ENCODE measurements at regions not wholly inside any gene's neighbourhood (a gene's known extent, or its start where the extent isn't known, plus 50 kb on each side); places are given as distances from the start of the nearest gene placed in this dataset.
A peak's percentile ranks its signal among the peaks of the same experiment; 100 is the strongest.

DNA sequence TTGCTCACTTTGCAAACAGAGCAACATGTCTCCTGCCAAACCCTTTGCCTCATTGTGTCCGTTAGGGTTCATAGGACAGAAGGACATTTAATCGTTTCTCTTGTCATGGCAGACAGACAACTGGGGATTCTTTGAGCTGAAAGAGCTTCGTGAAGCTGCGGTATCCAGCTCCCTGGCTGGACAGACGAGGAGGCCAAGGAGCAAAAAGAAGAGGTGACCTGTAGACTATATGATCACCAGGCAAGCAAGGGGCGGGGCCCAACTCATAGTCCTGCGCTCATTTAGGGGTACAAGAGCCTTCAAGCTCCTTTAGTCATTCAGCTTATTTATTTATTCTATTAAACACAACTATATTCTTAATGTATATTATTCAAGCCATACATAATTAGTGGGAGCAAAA lies 66.8 kb upstream of the VRK1 start:
- DNase-seq (ENCODE audit: low read depth): no peak
- Histone ChIP-seq H3K27me3 (replicated peaks; ENCODE audit: control insufficient read depth, insufficient read depth, low read length) (peaks cover 58% of the 10 kb centered on the region), H3K9ac (ENCODE audit: low read length) (no peak overlapping the region), H3K4me3 (ENCODE audit: low read length) (no peak overlapping the region), H3K36me3 (ENCODE audit: control insufficient read depth, insufficient read depth, low read length, severe bottlenecking) (no peaks in the 10 kb centered on the region), H3K9me3 (ENCODE audit: control insufficient read depth, low read length) (no peaks in the 10 kb centered on the region), H3K4me1 (ENCODE audit: control insufficient read depth, insufficient read depth, low read length) (no peaks in the 10 kb centered on the region)

DNA sequence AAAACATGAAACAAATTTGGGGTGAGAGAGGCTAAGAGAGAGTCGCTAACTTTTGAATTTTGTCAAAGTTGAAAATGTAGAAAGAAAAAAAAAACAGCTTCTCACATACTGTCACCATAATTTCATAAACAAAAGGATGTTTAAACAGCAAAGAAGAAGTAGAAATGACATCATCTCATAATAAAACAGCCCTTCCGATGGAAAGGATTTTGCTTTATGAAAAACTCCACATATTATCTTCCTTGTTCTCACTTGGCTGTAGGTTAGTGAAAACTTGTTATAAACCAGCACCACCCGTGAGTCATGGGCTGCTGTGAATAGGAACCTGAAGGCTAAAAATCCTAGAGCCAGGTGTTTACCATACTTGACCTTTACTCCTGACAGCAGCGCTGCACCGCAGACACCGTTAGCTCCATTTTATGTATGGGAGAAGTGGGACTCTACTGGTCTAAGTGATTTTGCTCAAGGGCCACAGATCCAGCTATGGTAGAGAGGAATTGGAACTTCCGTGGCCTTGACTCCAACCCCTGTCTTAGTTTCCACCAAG lies 63.0 kb upstream of the VRK1 start:
- H3K9ac ChIP-seq (ENCODE audit: low read length): no peak overlapping the region
- no peak for DNase-seq (ENCODE audit: low read depth)
- no peak overlapping the region for H3K4me3 ChIP-seq (ENCODE audit: low read length)
- no peaks in the 10 kb centered on the region for H3K9me3 ChIP-seq (ENCODE audit: control insufficient read depth, low read length)
- H3K4me1 ChIP-seq (ENCODE audit: control insufficient read depth, insufficient read depth, low read length): no peaks in the 10 kb centered on the region
- H3K36me3 ChIP-seq (ENCODE audit: control insufficient read depth, insufficient read depth, low read length, severe bottlenecking): no peaks in the 10 kb centered on the region
- peaks cover 83% of the 10 kb centered on the region for H3K27me3 ChIP-seq (replicated peaks; ENCODE audit: control insufficient read depth, insufficient read depth, low read length)

DNA sequence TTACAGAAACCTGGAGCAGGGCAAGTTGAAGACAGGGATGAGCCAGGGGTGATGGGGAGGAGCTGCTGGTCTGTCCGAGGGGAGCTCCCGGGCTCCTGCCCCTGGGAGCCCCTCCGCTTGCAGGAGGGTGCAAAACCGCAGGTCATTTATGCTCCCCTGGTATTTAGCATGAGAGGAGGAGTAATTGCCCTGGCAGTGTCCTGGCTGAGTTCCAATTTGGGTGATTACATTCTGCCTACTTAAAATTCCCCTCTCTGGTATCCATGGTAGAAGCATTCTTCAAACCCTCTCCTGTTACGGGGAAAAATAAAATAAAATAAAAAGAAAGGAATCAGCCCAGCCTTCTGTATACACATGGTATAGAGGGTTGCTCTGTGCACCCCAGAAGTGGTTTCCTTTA lies 61.7 kb upstream of the VRK1 start:
- DNase-seq (ENCODE audit: low read depth): no peak
- Histone ChIP-seq H3K36me3 (ENCODE audit: control insufficient read depth, insufficient read depth, low read length, severe bottlenecking) (no peaks in the 10 kb centered on the region), H3K9ac (ENCODE audit: low read length) (no peak overlapping the region), H3K27me3 (replicated peaks; ENCODE audit: control insufficient read depth, insufficient read depth, low read length) (peaks cover 80% of the 10 kb centered on the region), H3K4me1 (ENCODE audit: control insufficient read depth, insufficient read depth, low read length) (no peaks in the 10 kb centered on the region), H3K9me3 (ENCODE audit: control insufficient read depth, low read length) (no peaks in the 10 kb centered on the region), H3K4me3 (ENCODE audit: low read length) (no peak overlapping the region)

GRCh38 chr14:96736439-96736838 lies 60.7 kb upstream of the VRK1 start:
- Histone ChIP-seq H3K9ac (ENCODE audit: low read length) (no peak overlapping the region), H3K4me3 (ENCODE audit: low read length) (no peak overlapping the region), H3K4me1 (ENCODE audit: control insufficient read depth, insufficient read depth, low read length) (no peaks in the 10 kb centered on the region), H3K9me3 (ENCODE audit: control insufficient read depth, low read length) (no peaks in the 10 kb centered on the region), H3K36me3 (ENCODE audit: control insufficient read depth, insufficient read depth, low read length, severe bottlenecking) (no peaks in the 10 kb centered on the region), H3K27me3 (replicated peaks; ENCODE audit: control insufficient read depth, insufficient read depth, low read length) (peaks cover 76% of the 10 kb centered on the region)
- no peak for DNase-seq (ENCODE audit: low read depth)

GRCh38 chr14:96737881-96738280 lies 59.3 kb upstream of the VRK1 start:
- Histone ChIP-seq H3K27me3 (replicated peaks; ENCODE audit: control insufficient read depth, insufficient read depth, low read length) (peaks cover 74% of the 10 kb centered on the region), H3K9me3 (ENCODE audit: control insufficient read depth, low read length) (no peaks in the 10 kb centered on the region), H3K36me3 (ENCODE audit: control insufficient read depth, insufficient read depth, low read length, severe bottlenecking) (no peaks in the 10 kb centered on the region), H3K9ac (ENCODE audit: low read length) (no peak overlapping the region), H3K4me3 (ENCODE audit: low read length) (no peak overlapping the region), H3K4me1 (ENCODE audit: control insufficient read depth, insufficient read depth, low read length) (no peaks in the 10 kb centered on the region)
- no peak for DNase-seq (ENCODE audit: low read depth)

GRCh38 chr14:96739200-96739910 lies 57.8 kb upstream of the VRK1 start:
- H3K27me3 ChIP-seq (replicated peaks; ENCODE audit: control insufficient read depth, insufficient read depth, low read length): peaks cover 75% of the 10 kb centered on the region
- no peaks in the 10 kb centered on the region for H3K36me3 ChIP-seq (ENCODE audit: control insufficient read depth, insufficient read depth, low read length, severe bottlenecking)
- H3K9ac ChIP-seq (ENCODE audit: low read length): no peak overlapping the region
- H3K9me3 ChIP-seq (ENCODE audit: control insufficient read depth, low read length): no peaks in the 10 kb centered on the region
- no peaks in the 10 kb centered on the region for H3K4me1 ChIP-seq (ENCODE audit: control insufficient read depth, insufficient read depth, low read length)
- DNase-seq (ENCODE audit: low read depth): no peak
- no peak overlapping the region for H3K4me3 ChIP-seq (ENCODE audit: low read length)

GRCh38 chr14:96741151-96741977 lies 55.8 kb upstream of the VRK1 start:
- DNase-seq (ENCODE audit: low read depth): peak; percentile 71
- Histone ChIP-seq H3K9me3 (ENCODE audit: control insufficient read depth, low read length) (no peaks in the 10 kb centered on the region), H3K27me3 (replicated peaks; ENCODE audit: control insufficient read depth, insufficient read depth, low read length) (peaks cover 68% of the 10 kb centered on the region), H3K4me1 (ENCODE audit: control insufficient read depth, insufficient read depth, low read length) (no peaks in the 10 kb centered on the region), H3K36me3 (ENCODE audit: control insufficient read depth, insufficient read depth, low read length, severe bottlenecking) (no peaks in the 10 kb centered on the region), H3K4me3 (ENCODE audit: low read length) (peak overlapping the region; percentile 76), H3K9ac (ENCODE audit: low read length) (peak overlapping the region; percentile 57)

DNA sequence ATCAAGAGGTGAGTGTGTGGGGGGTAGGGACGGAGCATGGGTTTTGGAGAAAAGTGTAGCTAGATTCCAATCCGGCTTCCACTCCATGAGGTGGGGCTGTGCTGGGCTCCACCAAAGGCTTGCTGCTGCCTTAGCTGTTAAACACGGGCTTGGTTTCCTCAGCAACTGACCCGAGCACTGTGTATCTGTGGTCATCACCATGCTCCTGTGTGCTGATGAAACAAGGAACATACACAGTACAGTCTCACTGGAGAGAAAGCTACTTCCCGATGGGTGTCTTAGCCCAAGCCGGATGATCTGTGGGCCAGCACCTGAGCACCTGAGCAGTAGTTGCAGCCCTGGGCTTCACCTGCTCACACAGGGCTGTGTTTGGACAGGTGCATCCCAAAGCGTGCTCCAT lies 52.9 kb upstream of the VRK1 start:
- no peaks in the 10 kb centered on the region for H3K4me1 ChIP-seq (ENCODE audit: control insufficient read depth, insufficient read depth, low read length)
- DNase-seq (ENCODE audit: low read depth): no peak
- no peaks in the 10 kb centered on the region for H3K36me3 ChIP-seq (ENCODE audit: control insufficient read depth, insufficient read depth, low read length, severe bottlenecking)
- H3K9me3 ChIP-seq (ENCODE audit: control insufficient read depth, low read length): no peaks in the 10 kb centered on the region
- peaks cover 57% of the 10 kb centered on the region for H3K27me3 ChIP-seq (replicated peaks; ENCODE audit: control insufficient read depth, insufficient read depth, low read length)
- H3K9ac ChIP-seq (ENCODE audit: low read length): no peak overlapping the region
- no peak overlapping the region for H3K4me3 ChIP-seq (ENCODE audit: low read length)

GRCh38 chr14:96745500-96746051 lies 51.6 kb upstream of the VRK1 start:
- no peaks in the 10 kb centered on the region for H3K9me3 ChIP-seq (ENCODE audit: control insufficient read depth, low read length)
- H3K4me3 ChIP-seq (ENCODE audit: low read length): no peak overlapping the region
- no peaks in the 10 kb centered on the region for H3K4me1 ChIP-seq (ENCODE audit: control insufficient read depth, insufficient read depth, low read length)
- H3K36me3 ChIP-seq (ENCODE audit: control insufficient read depth, insufficient read depth, low read length, severe bottlenecking): no peaks in the 10 kb centered on the region
- peaks cover 48% of the 10 kb centered on the region for H3K27me3 ChIP-seq (replicated peaks; ENCODE audit: control insufficient read depth, insufficient read depth, low read length)
- DNase-seq (ENCODE audit: low read depth): no peak
- no peak overlapping the region for H3K9ac ChIP-seq (ENCODE audit: low read length)

DNA sequence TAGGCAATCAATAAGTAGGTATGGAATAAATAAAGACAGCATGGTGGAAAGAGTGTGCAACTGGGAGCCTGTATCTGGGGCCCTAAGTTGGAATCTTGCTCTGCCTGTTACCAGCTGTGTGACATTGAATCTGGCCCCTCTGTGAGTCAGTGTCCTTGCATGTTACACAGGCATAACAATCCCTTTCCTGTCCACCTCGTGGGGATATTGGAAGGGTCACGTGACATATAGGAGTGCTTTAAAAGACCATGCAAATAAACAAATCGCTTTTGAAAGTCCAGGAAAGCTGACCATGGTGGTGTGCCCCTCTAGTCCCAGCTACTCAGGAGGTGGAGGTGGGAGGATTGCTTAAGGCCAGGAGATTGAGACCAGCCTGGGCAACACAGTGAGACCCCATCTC lies 51.1 kb upstream of the VRK1 start:
- Histone ChIP-seq H3K4me1 (ENCODE audit: control insufficient read depth, insufficient read depth, low read length) (no peaks in the 10 kb centered on the region), H3K9me3 (ENCODE audit: control insufficient read depth, low read length) (no peaks in the 10 kb centered on the region), H3K27me3 (replicated peaks; ENCODE audit: control insufficient read depth, insufficient read depth, low read length) (peaks cover 48% of the 10 kb centered on the region), H3K4me3 (ENCODE audit: low read length) (no peak overlapping the region), H3K36me3 (ENCODE audit: control insufficient read depth, insufficient read depth, low read length, severe bottlenecking) (no peaks in the 10 kb centered on the region), H3K9ac (ENCODE audit: low read length) (no peak overlapping the region)
- DNase-seq (ENCODE audit: low read depth): no peak

- no peak overlapping the region for H3K4me3 ChIP-seq (ENCODE audit: low read length)
- H3K36me3 ChIP-seq (ENCODE audit: control insufficient read depth, insufficient read depth, low read length, severe bottlenecking): no peaks in the 10 kb centered on the region
- H3K9ac ChIP-seq (ENCODE audit: low read length): no peak overlapping the region
- no peaks in the 10 kb centered on the region for H3K9me3 ChIP-seq (ENCODE audit: control insufficient read depth, low read length)
- peaks cover 48% of the 10 kb centered on the region for H3K27me3 ChIP-seq (replicated peaks; ENCODE audit: control insufficient read depth, insufficient read depth, low read length)
- DNase-seq (ENCODE audit: low read depth): no peak
- H3K4me1 ChIP-seq (ENCODE audit: control insufficient read depth, insufficient read depth, low read length): no peaks in the 10 kb centered on the region
Measured at GRCh38 chr14:96747006-96747405, 50.2 kb upstream of the VRK1 start.
